ENCODE measurements at regions not wholly inside any gene's neighbourhood (a gene's known extent, or its start where the extent isn't known, plus 50 kb on each side); places are given as distances from the start of the nearest gene placed in this dataset.
"Not testable (repeated sequence)": the region's sequence is repeated elsewhere in the genome, so short reads cannot be mapped to it uniquely, and the experiment has no call there.

DNA sequence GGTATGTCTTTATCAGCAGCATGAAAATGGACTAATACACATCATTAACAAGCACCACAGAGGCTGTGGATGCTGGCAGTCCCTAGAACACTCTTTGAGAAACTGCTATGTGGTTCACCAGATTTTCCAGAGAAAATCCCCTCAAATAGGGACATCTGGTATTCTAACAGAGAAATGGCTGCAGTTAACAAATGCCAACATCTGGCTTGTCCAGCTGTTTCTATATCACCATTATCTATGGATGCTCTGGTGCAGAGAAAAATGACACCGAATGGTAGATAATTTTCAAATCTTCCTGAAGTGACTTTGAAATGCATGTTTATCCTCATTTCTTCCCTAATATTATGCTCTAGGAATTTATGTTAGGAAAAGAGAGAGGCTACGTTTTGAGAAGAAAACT lies 403.5 kb upstream of the PROX1 start:
- no peak overlapping the region for H3K27ac Mint-ChIP-seq
- CTCF ChIA-PET = no interaction called here
- H3K9me3 Mint-ChIP-seq = no peaks in the 10 kb centered on the region
- H3K27me3 Mint-ChIP-seq = no peaks in the 10 kb centered on the region
- DNase-seq = no peak
- peaks cover 3% of the 10 kb centered on the region for H3K4me1 Mint-ChIP-seq
- no peak overlapping the region for H3K4me3 Mint-ChIP-seq
- POLR2A ChIA-PET = no interaction called here
- H3K36me3 Mint-ChIP-seq (ENCODE audit: low read depth) = no peaks in the 10 kb centered on the region

DNA sequence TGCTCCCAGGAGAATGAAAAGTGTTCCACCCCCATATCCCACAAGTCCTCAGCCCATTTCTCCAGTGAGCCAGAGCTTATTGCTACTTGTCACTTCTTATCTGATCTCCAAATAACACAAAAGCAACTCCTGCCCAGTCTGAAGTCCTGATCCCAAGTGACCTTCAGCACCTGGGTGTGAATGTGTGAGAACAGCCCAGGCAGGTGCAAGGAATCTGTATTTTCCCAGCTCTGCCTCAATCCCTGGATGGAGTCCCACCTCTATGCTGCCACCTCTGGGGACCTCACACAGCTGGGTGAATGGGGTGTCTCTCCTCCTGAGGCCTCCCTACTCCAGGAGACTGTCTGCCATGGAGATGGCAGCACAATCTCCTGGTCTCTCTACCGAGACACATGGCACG lies 402.4 kb upstream of the PROX1 start:
- Mint-ChIP-seq H3K9me3 (no peaks in the 10 kb centered on the region), H3K27ac (no peak overlapping the region), H3K4me1 (peaks cover 3% of the 10 kb centered on the region), H3K4me3 (no peak overlapping the region), H3K36me3 (ENCODE audit: low read depth) (no peaks in the 10 kb centered on the region), H3K27me3 (no peaks in the 10 kb centered on the region)
- ChIA-PET POLR2A (no interaction called here), CTCF (no interaction called here)
- DNase-seq = no peak

- Mint-ChIP-seq H3K9me3 (no peaks in the 10 kb centered on the region), H3K4me3 (no peak overlapping the region), H3K4me1 (peaks cover 3% of the 10 kb centered on the region), H3K27ac (no peak overlapping the region), H3K36me3 (ENCODE audit: low read depth) (no peaks in the 10 kb centered on the region), H3K27me3 (no peaks in the 10 kb centered on the region)
- ChIA-PET POLR2A (no interaction called here), CTCF (no interaction called here)
- DNase-seq = no peak
Measured at GRCh38 chr1:213585959-213586586, 401.7 kb upstream of the PROX1 start.

DNA sequence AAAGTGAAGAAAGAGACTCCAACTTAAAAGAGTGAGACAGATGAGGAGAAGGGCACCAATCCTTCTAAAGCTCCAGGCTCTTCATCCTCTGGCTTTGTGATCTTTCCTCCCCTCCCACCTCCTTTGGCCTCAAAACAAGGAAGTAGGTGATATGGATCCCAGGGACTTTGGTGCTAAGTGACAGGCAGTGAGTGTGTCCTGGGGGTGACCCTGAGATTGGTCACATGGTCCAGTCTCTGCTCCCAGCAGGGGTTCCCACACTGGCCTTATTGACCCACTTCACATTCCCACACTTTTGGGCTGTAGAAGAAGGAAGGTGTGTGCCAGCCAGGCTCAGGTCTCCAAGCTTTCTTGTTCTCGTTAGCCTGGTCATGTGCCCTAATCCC lies 401.2 kb upstream of the PROX1 start:
- CTCF ChIA-PET = no interaction called here
- H3K4me3 Mint-ChIP-seq = no peak overlapping the region
- no peaks in the 10 kb centered on the region for H3K9me3 Mint-ChIP-seq
- H3K4me1 Mint-ChIP-seq = peaks cover 3% of the 10 kb centered on the region
- no peak overlapping the region for H3K27ac Mint-ChIP-seq
- no peak for DNase-seq
- H3K36me3 Mint-ChIP-seq (ENCODE audit: low read depth) = no peaks in the 10 kb centered on the region
- POLR2A ChIA-PET = no interaction called here
- H3K27me3 Mint-ChIP-seq = no peaks in the 10 kb centered on the region

GRCh38 chr1:213596729-213597128 lies 391.0 kb upstream of the PROX1 start:
- ChIA-PET CTCF (no interaction called here), POLR2A (no interaction called here)
- no peak for DNase-seq
- Mint-ChIP-seq H3K36me3 (ENCODE audit: low read depth) (no peaks in the 10 kb centered on the region), H3K4me3 (no peak overlapping the region), H3K9me3 (no peaks in the 10 kb centered on the region), H3K4me1 (no peaks in the 10 kb centered on the region), H3K27ac (no peak overlapping the region), H3K27me3 (no peaks in the 10 kb centered on the region)

GRCh38 chr1:213598263-213598662 lies 389.5 kb upstream of the PROX1 start:
- Mint-ChIP-seq H3K36me3 (ENCODE audit: low read depth) (no peaks in the 10 kb centered on the region), H3K4me3 (no peak overlapping the region)
- CTCF ChIA-PET = interaction anchor here (0.6 kb wide), 1 partner anchor 22 kb away, joined by 3 read pairs; no protein-coding TSS in a partner anchor

GRCh38 chr1:213600879-213601278 lies 386.9 kb upstream of the PROX1 start:
- no peaks in the 10 kb centered on the region for H3K9me3 Mint-ChIP-seq
- H3K36me3 Mint-ChIP-seq (ENCODE audit: low read depth) = no peaks in the 10 kb centered on the region
- no peak overlapping the region for H3K4me3 Mint-ChIP-seq
- no peak overlapping the region for H3K27ac Mint-ChIP-seq
- no peak for DNase-seq
- ChIA-PET CTCF (no interaction called here), POLR2A (no interaction called here)
- no peaks in the 10 kb centered on the region for H3K4me1 Mint-ChIP-seq
- no peaks in the 10 kb centered on the region for H3K27me3 Mint-ChIP-seq

More at GRCh38 chr1:213598263-213598662, 389.5 kb upstream of the PROX1 start:
- POLR2A ChIA-PET = no interaction called here
- no peak overlapping the region for H3K27ac Mint-ChIP-seq
- H3K4me1 Mint-ChIP-seq = no peaks in the 10 kb centered on the region
- no peak for DNase-seq
- no peaks in the 10 kb centered on the region for H3K27me3 Mint-ChIP-seq
- H3K9me3 Mint-ChIP-seq = no peaks in the 10 kb centered on the region

GRCh38 chr1:213601705-213602104 lies 386.1 kb upstream of the PROX1 start:
- H3K27ac Mint-ChIP-seq; H3K27me3 Mint-ChIP-seq; DNase-seq; H3K4me1 Mint-ChIP-seq; POLR2A ChIA-PET; H3K36me3 Mint-ChIP-seq (ENCODE audit: low read depth); CTCF ChIA-PET; H3K4me3 Mint-ChIP-seq; H3K9me3 Mint-ChIP-seq: not testable (repeated sequence)

DNA sequence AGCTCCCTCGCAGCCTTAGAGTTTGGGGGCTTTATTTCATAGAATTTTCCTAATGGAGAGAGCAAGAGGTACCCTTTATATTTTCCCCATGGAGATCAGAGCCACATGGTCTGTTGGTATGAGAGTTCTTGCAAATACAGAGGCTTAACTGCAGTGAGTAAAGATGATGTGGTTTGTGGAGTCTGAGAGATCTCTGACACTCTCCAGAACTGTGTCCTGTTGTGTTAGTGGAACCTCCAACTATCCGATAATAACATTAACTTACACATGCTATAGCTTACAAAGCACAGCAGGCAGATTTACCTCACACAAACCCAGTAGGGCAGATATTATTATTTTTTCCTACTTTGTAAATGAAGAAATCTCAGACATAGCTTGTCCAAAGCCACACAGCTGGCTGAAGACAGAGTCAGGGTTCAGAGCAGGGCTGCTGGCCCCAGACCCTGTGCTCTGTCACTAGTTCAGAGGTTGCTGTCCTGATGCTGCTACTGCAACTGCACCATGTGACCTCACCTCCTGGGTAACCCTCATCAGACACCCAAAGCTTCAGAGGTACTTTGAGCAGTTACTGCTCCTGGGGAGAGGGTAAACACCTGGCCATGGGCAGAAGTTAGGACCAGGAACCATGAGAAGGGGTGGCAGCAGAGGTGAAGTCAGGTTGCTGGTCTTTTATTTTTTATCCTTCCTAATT lies 384.8 kb upstream of the PROX1 start:
- no peak for DNase-seq
- CTCF ChIA-PET = no interaction called here
- no peaks in the 10 kb centered on the region for H3K27me3 Mint-ChIP-seq

GRCh38 chr1:213604477-213604876 lies 383.3 kb upstream of the PROX1 start:
- ChIA-PET CTCF (interaction anchor here (0.6 kb wide), 1 partner anchor 557 kb away, joined by 3 read pairs; no protein-coding TSS in a partner anchor), POLR2A (no interaction called here)
- no peaks in the 10 kb centered on the region for H3K4me1 Mint-ChIP-seq

More for the DNA sequence above, 384.8 kb upstream of the PROX1 start:
- H3K27ac Mint-ChIP-seq = no peak overlapping the region
- H3K4me1 Mint-ChIP-seq = no peaks in the 10 kb centered on the region
- no peaks in the 10 kb centered on the region for H3K36me3 Mint-ChIP-seq (ENCODE audit: low read depth)
- no peaks in the 10 kb centered on the region for H3K9me3 Mint-ChIP-seq
- no peak overlapping the region for H3K4me3 Mint-ChIP-seq
- POLR2A ChIA-PET = no interaction called here

DNA sequence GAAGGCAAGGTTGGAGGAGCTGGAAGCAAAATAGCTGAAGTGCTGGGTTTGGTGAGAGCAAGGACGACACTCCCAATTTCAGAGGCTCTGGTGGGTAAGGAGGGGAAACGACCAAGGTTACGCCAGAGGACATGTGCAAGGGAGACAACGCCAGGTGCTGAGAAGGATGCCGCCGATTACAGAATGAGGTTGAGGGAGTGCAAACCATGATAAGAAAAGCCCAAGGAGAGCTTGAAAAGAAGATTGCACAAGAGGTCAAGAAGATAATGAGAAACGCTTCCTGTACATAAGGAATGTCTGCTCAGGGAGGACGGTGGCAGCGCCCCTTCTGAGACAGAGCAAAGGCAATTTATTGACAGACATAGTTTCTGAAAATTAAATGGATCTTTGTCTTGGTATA lies 382.0 kb upstream of the PROX1 start:
- H3K27me3 Mint-ChIP-seq = no peaks in the 10 kb centered on the region

More at GRCh38 chr1:213604477-213604876, 383.3 kb upstream of the PROX1 start:
- Mint-ChIP-seq H3K4me3 (no peak overlapping the region), H3K9me3 (no peaks in the 10 kb centered on the region), H3K27ac (no peak overlapping the region), H3K36me3 (ENCODE audit: low read depth) (no peaks in the 10 kb centered on the region), H3K27me3 (no peaks in the 10 kb centered on the region)
- no peak for DNase-seq

DNA sequence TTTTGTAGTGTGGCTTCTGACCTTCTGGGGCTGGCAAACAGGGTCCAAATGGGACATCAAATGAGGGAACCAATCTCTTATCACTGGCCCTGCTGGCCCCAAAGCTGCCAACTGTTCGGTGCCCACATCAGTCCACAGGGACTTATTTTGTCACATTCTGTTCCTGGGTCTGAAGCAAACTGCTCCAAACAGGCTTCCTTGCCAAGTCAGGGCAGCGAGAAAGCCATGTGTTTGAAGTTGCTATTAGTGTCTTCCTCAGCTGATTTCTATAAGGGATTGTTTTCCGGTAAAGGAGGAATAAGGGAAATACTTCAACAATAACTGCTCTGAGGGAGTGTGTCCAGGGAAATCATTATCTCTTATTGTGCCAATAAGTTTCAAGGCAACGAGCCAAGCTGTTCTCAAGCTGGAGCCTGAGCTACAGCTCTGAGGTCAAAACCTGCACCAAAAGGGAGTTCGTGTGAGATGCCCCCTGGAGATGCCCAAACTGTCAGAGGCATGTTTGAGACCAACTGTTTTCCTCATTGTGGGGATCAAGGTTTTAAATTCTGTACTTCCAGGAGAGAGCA lies 381.4 kb upstream of the PROX1 start:
- H3K4me3 Mint-ChIP-seq = no peak overlapping the region
- DNase-seq = no peak
- ChIA-PET CTCF (no interaction called here), POLR2A (no interaction called here)
- no peaks in the 10 kb centered on the region for H3K4me1 Mint-ChIP-seq
- H3K9me3 Mint-ChIP-seq = no peaks in the 10 kb centered on the region
- no peaks in the 10 kb centered on the region for H3K27me3 Mint-ChIP-seq
- H3K27ac Mint-ChIP-seq = no peak overlapping the region
- no peaks in the 10 kb centered on the region for H3K36me3 Mint-ChIP-seq (ENCODE audit: low read depth)

More for the DNA sequence above, 382.0 kb upstream of the PROX1 start:
- Mint-ChIP-seq H3K27ac (no peak overlapping the region), H3K4me3 (no peak overlapping the region), H3K9me3 (no peaks in the 10 kb centered on the region), H3K36me3 (ENCODE audit: low read depth) (no peaks in the 10 kb centered on the region), H3K4me1 (no peaks in the 10 kb centered on the region)
- no peak for DNase-seq
- ChIA-PET POLR2A (no interaction called here), CTCF (no interaction called here)

- Mint-ChIP-seq H3K4me1 (no peaks in the 10 kb centered on the region), H3K9me3 (no peaks in the 10 kb centered on the region), H3K4me3 (no peak overlapping the region), H3K36me3 (ENCODE audit: low read depth) (no peaks in the 10 kb centered on the region), H3K27me3 (peaks cover 12% of the 10 kb centered on the region), H3K27ac (no peak overlapping the region)
- ChIA-PET CTCF (no interaction called here), POLR2A (no interaction called here)
- no peak for DNase-seq
Measured at GRCh38 chr1:213613549-213613948, 374.2 kb upstream of the PROX1 start.

All from activated CD4-positive, alpha-beta T cell treated with anti-CD3 and anti-CD28 coated beads, Interleukin-2, amount 10 ng/mL, durations not matched to agents 7 days and 5 days (primary cell).